HepG2 (cell line): ENCODE measurements at regions not wholly inside any gene's neighbourhood (a gene's known extent, or its start where the extent isn't known, plus 50 kb on each side); places are given as distances from the start of the nearest gene placed in this dataset.

Experiments
- ATAC-seq: fragments of 200-7000 bp; cut with Tn5 transposase; 3 replicates; pipeline ENCODE4 v1.9.1; 2020; ENCODE audit warnings: mild to moderate bottlenecking, moderate library complexity
- BruUV-seq: library from RNA; stranded (reverse); fragments of 400-500 nt; replicated peaks from 2 replicates; lab custom pipeline; 2021; lab: Mats Ljungman, UMichigan
- CTCF ChIA-PET: fragments of 300-600 bp; formaldehyde crosslinking; extraction: SDS; loops from one replicate; lab custom pipeline; 2021; ENCODE audit warnings: low total read pairs, inconsistent platforms, low intra/inter-chr PET ratio; lab: Yijun Ruan, JAX
- POLR2A ChIA-PET: fragments of 350-600 bp; sonication (Branson Sonifier 250); formaldehyde crosslinking; loops from one replicate; lab custom pipeline; 2020; ENCODE audit warnings: antibody characterized with exemption, inconsistent platforms; lab: Yijun Ruan, JAX
- DNase-seq: peaks from one replicate; pipeline ENCODE4 v3.0.0-alpha.2; 2015; ENCODE audit warnings: low spot score
- FAIRE-seq: peaks from 3 replicates; lab custom pipeline; 2011; peaks lifted over from hg19 to GRCh38; lab: Jason Lieb, UNC
- H2AFZ ChIP-seq: one replicate; pipeline ENCODE4 v1.6.1; 2011; ENCODE audit warnings: low read length, inconsistent platforms
- H3K27ac ChIP-seq: fragments of 300-600 bp; 3 replicates; pipeline ENCODE4 v1.8.0; 2011; ENCODE audit warnings: mixed run types, mild to moderate bottlenecking, mixed read lengths, low read length, inconsistent platforms; ENCODE audit not compliant: insufficient read depth; ENCODE audit errors: extremely low read length
- H3K27me3 ChIP-seq, 2 experiments: fragments of 200-600 bp in 1 of 2; 2 replicates in 1 of 2; 3 replicates in 1 of 2; pipeline versions ENCODE4 v1.6.0 to v1.8.0; 2011; ENCODE audit warnings: low read length in 2 of 2, mild to moderate bottlenecking in 2 of 2, moderate library complexity in 2 of 2, inconsistent platforms in 1 of 2; ENCODE audit not compliant: insufficient read depth in 2 of 2, control insufficient read depth in 1 of 2
- H3K36me3 ChIP-seq, 2 experiments: fragments of 200-600 bp in 1 of 2; replicated peaks in 1 of 2; 2 replicates in 1 of 2; 3 replicates in 1 of 2; pipeline versions ENCODE4 v1.5.1 to v1.8.0; 2011; ENCODE audit warnings: low read length in 2 of 2, inconsistent platforms in 1 of 2; ENCODE audit not compliant: insufficient read depth in 2 of 2, control insufficient read depth in 1 of 2
- H3K4me1 ChIP-seq: 2 replicates; pipeline ENCODE4 v1.5.1; 2012; ENCODE audit warnings: low read length, inconsistent platforms; ENCODE audit not compliant: insufficient read depth
- H3K4me2 ChIP-seq: 2 replicates; pipeline ENCODE4 v1.6.0; 2011; ENCODE audit warnings: low read depth, low read length, inconsistent platforms
- H3K4me3 ChIP-seq, 3 experiments: fragments of 200-600 bp in 1 of 3; sonication (generic), shearing (Covaris generic) in 1 of 3; replicated peaks in 1 of 3; 2 replicates each; pipeline ENCODE4 v1.5.1; 2011 to 2016; ENCODE audit warnings: low read length in 3 of 3, inconsistent platforms in 2 of 3, low read depth in 2 of 3, mild to moderate bottlenecking in 2 of 3, control low read depth in 1 of 3, mixed read lengths in 1 of 3; ENCODE audit not compliant: insufficient read depth in 1 of 3
- H3K79me2 ChIP-seq: one replicate; pipeline ENCODE4 v1.6.1; 2011; ENCODE audit warnings: low read length, inconsistent platforms; ENCODE audit not compliant: insufficient read depth
- H3K9ac ChIP-seq: 2 replicates; pipeline ENCODE4 v1.6.0; 2011; ENCODE audit warnings: mild to moderate bottlenecking, low read depth, low read length, inconsistent platforms; ENCODE audit not compliant: insufficient read depth
- H3K9me3 ChIP-seq: 2 replicates; pipeline ENCODE4 v1.5.1; 2012; ENCODE audit warnings: mild to moderate bottlenecking, low read length
- H4K20me1 ChIP-seq: 2 replicates; pipeline ENCODE4 v1.6.0; 2011; ENCODE audit warnings: inconsistent platforms, mild to moderate bottlenecking, low read length, moderate library complexity; ENCODE audit not compliant: insufficient read depth
- ELF1 ChIP-seq: sonication (generic); formaldehyde crosslinking; IDR thresholded peaks from 2 replicates; pipeline ENCODE4 v1.4.0; 2020; ENCODE audit warnings: missing genetic modification reagents
- GATA4 ChIP-seq: sonication (generic); IDR thresholded peaks from 2 replicates; pipeline ENCODE4 v1.6.1; 2016; ENCODE audit warnings: antibody characterized with exemption, low read depth, borderline replicate concordance
- HMG20B ChIP-seq: conservative IDR thresholded peaks from 2 replicates; pipeline ENCODE4 v1.6.1; 2016; ENCODE audit warnings: missing genetic modification reagents, missing compliant biosample characterization
- RFX3 ChIP-seq: IDR thresholded peaks from 2 replicates; pipeline ENCODE4 v1.6.1; 2016; ENCODE audit warnings: missing biosample characterization, missing genetic modification reagents
- SOX5 ChIP-seq: IDR thresholded peaks from 2 replicates; pipeline ENCODE4 v1.6.1; 2016; ENCODE audit warnings: borderline replicate concordance
- SP2 ChIP-seq: sonication (generic); formaldehyde crosslinking; IDR thresholded peaks from 2 replicates; pipeline ENCODE4 v1.5.1; 2020; ENCODE audit warnings: mild to moderate bottlenecking, missing genetic modification reagents
- SRY ChIP-seq: sonication (generic); formaldehyde crosslinking; IDR thresholded peaks from 2 replicates; pipeline ENCODE4 v1.8.0; 2022; ENCODE audit warnings: mild to moderate bottlenecking, missing genetic modification reagents
- STAT5B ChIP-seq: sonication (generic); formaldehyde crosslinking; IDR thresholded peaks from 2 replicates; pipeline ENCODE4 v1.4.0; 2020; ENCODE audit warnings: missing genetic modification reagents
- ZNF558 ChIP-seq: sonication (generic); formaldehyde crosslinking; IDR thresholded peaks from 2 replicates; pipeline ENCODE4 v1.9.0; 2022; ENCODE audit warnings: mild to moderate bottlenecking, missing genetic modification reagents, borderline replicate concordance
- ZNF589 ChIP-seq: sonication (generic); formaldehyde crosslinking; conservative IDR thresholded peaks from 2 replicates; pipeline ENCODE4 v1.8.0; 2022; ENCODE audit warnings: mild to moderate bottlenecking, moderate library complexity, missing genetic modification reagents
- ZNF766 ChIP-seq: sonication (generic); formaldehyde crosslinking; IDR thresholded peaks from 2 replicates; pipeline ENCODE4 v1.5.0; 2020; ENCODE audit warnings: missing genetic modification reagents, borderline replicate concordance
- WGBS: methylation state at CpG from one replicate; pipeline ENCODE4 v1.1.6; 2017; ENCODE audit warnings: low lambda C conversion rate; 5-methylcytosine and 5-hydroxymethylcytosine counted together
- in situ Hi-C: cut with HindIII; loops from 2 replicates; pipeline ENCODE4 v1.10.0; 2017; ENCODE audit warnings: low pct_unique_long_range_greater_than_20kb; ENCODE audit not compliant: extremely low pct_ligation_motif_present
- intact Hi-C: fragments of 100-400 bp; cut with micrococcal nuclease; formaldehyde crosslinking; loops from one replicate; pipeline ENCODE4 v1.10.0; 2022; ENCODE audit not compliant: unreplicated experiment
- TF ChIP-seq, protein P1 (sequence below): sonication (generic); formaldehyde crosslinking; IDR thresholded peaks from 2 replicates; pipeline ENCODE4 v1.4.0; 2020; ENCODE audit warnings: mild to moderate bottlenecking, missing genetic modification reagents, borderline replicate concordance
- TF ChIP-seq, protein P2 (sequence below): sonication (generic); formaldehyde crosslinking; IDR thresholded peaks from 2 replicates; pipeline ENCODE4 v1.8.1; 2022; ENCODE audit warnings: low read depth, mild to moderate bottlenecking, missing genetic modification reagents
- TF ChIP-seq, protein P3 (sequence below): sonication (generic); formaldehyde crosslinking; IDR thresholded peaks from 2 replicates; pipeline ENCODE4 v1.4.0; 2020; ENCODE audit warnings: missing genetic modification reagents
- TF ChIP-seq, protein P4 (sequence below): sonication (generic); formaldehyde crosslinking; IDR thresholded peaks from 2 replicates; pipeline ENCODE4 v1.8.1; 2023; ENCODE audit warnings: missing genetic modification reagents, inconsistent platforms, borderline replicate concordance

DNA sequence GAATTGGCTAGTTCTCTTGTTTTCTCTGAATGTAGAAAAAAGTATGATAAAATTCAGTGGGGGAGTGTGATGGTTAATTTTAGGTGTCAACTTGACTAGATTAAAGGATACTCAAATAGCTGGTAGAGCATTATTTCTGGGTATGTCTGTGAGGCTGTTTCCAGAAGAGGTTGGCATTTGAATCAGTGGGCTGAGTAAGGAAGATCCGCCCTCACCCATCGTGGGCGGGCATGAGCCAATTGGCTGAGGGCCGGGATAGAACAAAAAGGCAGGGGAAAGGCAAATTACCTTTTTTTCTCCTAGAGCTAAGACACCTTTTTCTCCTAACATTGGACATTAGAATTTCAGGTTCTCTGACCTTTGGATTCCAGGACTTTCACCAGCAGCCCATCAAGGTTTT is 667.6 kb upstream of the SLC8A1 start (continued):
- TF ChIP-seq, protein P1, sequence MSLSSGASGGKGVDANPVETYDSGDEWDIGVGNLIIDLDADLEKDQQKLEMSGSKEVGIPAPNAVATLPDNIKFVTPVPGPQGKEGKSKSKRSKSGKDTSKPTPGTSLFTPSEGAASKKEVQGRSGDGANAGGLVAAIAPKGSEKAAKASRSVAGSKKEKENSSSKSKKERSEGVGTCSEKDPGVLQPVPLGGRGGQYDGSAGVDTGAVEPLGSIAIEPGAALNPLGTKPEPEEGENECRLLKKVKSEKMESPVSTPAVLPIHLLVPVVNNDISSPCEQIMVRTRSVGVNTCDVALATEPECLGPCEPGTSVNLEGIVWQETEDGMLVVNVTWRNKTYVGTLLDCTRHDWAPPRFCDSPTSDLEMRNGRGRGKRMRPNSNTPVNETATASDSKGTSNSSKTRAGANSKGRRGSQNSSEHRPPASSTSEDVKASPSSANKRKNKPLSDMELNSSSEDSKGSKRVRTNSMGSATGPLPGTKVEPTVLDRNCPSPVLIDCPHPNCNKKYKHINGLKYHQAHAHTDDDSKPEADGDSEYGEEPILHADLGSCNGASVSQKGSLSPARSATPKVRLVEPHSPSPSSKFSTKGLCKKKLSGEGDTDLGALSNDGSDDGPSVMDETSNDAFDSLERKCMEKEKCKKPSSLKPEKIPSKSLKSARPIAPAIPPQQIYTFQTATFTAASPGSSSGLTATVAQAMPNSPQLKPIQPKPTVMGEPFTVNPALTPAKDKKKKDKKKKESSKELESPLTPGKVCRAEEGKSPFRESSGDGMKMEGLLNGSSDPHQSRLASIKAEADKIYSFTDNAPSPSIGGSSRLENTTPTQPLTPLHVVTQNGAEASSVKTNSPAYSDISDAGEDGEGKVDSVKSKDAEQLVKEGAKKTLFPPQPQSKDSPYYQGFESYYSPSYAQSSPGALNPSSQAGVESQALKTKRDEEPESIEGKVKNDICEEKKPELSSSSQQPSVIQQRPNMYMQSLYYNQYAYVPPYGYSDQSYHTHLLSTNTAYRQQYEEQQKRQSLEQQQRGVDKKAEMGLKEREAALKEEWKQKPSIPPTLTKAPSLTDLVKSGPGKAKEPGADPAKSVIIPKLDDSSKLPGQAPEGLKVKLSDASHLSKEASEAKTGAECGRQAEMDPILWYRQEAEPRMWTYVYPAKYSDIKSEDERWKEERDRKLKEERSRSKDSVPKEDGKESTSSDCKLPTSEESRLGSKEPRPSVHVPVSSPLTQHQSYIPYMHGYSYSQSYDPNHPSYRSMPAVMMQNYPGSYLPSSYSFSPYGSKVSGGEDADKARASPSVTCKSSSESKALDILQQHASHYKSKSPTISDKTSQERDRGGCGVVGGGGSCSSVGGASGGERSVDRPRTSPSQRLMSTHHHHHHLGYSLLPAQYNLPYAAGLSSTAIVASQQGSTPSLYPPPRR (CRISPR knock-in tag), result no peak
- TF ChIP-seq STAT5B (CRISPR knock-in tag) (no peak), ZNF589 (no peak)
- TF ChIP-seq, protein P2, sequence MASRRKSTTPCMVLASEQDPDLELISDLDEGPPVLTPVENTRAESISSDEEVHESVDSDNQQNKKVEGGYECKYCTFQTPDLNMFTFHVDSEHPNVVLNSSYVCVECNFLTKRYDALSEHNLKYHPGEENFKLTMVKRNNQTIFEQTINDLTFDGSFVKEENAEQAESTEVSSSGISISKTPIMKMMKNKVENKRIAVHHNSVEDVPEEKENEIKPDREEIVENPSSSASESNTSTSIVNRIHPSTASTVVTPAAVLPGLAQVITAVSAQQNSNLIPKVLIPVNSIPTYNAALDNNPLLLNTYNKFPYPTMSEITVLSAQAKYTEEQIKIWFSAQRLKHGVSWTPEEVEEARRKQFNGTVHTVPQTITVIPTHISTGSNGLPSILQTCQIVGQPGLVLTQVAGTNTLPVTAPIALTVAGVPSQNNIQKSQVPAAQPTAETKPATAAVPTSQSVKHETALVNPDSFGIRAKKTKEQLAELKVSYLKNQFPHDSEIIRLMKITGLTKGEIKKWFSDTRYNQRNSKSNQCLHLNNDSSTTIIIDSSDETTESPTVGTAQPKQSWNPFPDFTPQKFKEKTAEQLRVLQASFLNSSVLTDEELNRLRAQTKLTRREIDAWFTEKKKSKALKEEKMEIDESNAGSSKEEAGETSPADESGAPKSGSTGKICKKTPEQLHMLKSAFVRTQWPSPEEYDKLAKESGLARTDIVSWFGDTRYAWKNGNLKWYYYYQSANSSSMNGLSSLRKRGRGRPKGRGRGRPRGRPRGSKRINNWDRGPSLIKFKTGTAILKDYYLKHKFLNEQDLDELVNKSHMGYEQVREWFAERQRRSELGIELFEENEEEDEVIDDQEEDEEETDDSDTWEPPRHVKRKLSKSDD (CRISPR knock-in tag), result no peak

DNA sequence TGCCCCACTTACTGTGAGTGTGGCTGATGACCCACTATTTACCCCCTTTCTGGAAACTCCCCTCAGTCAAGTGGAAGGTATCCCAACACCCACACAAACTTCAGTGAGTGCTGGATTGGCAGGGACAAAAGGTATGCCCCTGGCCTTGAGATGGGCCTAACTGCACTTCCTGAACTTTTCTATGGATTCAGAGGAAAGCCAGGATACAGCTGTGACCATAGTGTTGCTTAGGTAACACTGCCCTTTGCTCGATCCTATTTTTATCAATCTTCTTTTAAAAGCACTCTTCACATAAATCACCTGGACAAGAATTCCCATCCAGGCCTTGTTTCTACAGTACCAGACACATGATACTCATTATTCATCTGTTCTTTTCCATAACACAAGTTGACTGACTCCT is 671.5 kb upstream of the SLC8A1 start:
- DNase-seq (no peak), ATAC-seq (no peak), FAIRE-seq (no peak)
- Histone ChIP-seq H3K27ac (no peak overlapping the region), H3K4me1 (no peaks in the 10 kb centered on the region), H3K4me2 (no peak overlapping the region), H3K27me3 (no peaks in the 10 kb centered on the region), H3K9ac (no peak overlapping the region), H3K79me2 (no peaks in the 10 kb centered on the region), H3K9me3 (no peaks in the 10 kb centered on the region), H3K36me3 (no peaks in the 10 kb centered on the region), H3K4me3 (no peak overlapping the region), H4K20me1 (no peaks in the 10 kb centered on the region), H2AFZ (no peak overlapping the region)
- POLR2A ChIA-PET, result no interaction called here
- in situ Hi-C loops (no loop called here), intact Hi-C loops (no loop called here)
- no TSS peak for BruUV-seq
- WGBS, result 0% methylated on average over 1 of the region's 1 CpG
- CTCF ChIA-PET, result no interaction called here
- TF ChIP-seq ZNF558 (CRISPR knock-in tag), result no peak
- TF ChIP-seq, protein P3, sequence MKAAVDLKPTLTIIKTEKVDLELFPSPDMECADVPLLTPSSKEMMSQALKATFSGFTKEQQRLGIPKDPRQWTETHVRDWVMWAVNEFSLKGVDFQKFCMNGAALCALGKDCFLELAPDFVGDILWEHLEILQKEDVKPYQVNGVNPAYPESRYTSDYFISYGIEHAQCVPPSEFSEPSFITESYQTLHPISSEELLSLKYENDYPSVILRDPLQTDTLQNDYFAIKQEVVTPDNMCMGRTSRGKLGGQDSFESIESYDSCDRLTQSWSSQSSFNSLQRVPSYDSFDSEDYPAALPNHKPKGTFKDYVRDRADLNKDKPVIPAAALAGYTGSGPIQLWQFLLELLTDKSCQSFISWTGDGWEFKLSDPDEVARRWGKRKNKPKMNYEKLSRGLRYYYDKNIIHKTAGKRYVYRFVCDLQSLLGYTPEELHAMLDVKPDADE, result no peak
- TF ChIP-seq SP2, result no peak
- no peak for TF ChIP-seq ELF1
- TF ChIP-seq HMG20B, result no peak
- TF ChIP-seq RFX3, result no peak
- no peak for TF ChIP-seq SOX5 (CRISPR knock-in tag)
- no peak for TF ChIP-seq ZNF766
- no peak for TF ChIP-seq SRY
- TF ChIP-seq, protein P4, sequence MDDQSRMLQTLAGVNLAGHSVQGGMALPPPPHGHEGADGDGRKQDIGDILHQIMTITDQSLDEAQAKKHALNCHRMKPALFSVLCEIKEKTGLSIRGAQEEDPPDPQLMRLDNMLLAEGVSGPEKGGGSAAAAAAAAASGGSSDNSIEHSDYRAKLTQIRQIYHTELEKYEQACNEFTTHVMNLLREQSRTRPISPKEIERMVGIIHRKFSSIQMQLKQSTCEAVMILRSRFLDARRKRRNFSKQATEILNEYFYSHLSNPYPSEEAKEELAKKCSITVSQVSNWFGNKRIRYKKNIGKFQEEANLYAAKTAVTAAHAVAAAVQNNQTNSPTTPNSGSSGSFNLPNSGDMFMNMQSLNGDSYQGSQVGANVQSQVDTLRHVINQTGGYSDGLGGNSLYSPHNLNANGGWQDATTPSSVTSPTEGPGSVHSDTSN (CRISPR knock-in tag), result no peak
- TF ChIP-seq GATA4, result no peak
